ENCODE measurements at regions not wholly inside any gene's neighbourhood (a gene's known extent, or its start where the extent isn't known, plus 50 kb on each side); places are given as distances from the start of the nearest gene placed in this dataset.
"Not testable (repeated sequence)": the region's sequence is repeated elsewhere in the genome, so short reads cannot be mapped to it uniquely, and the experiment has no call there.

DNA sequence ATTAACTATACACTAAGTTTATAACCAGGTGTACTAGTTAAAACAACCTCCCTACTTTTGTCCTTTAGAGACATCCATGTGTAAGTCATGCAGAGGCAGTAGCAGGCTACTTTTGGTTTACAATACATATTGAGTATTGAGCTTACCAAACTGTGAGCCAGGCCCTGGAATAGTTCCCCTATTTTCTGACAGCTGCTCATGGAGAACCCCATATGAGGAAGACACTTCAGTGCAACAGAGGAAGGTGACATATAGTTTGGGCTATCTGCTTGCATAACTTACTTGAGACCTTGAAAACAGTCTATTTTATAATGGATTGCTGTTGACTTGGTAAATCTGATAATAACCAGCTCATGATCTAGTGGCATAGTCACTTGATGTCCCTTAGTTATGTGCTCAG, 190.5 kb downstream of the SH3BGRL start:
- H3K4me3 ChIP-seq (ENCODE audit: control insufficient read depth, low read depth, low read length) = no peak overlapping the region
- TF ChIP-seq, protein P1, sequence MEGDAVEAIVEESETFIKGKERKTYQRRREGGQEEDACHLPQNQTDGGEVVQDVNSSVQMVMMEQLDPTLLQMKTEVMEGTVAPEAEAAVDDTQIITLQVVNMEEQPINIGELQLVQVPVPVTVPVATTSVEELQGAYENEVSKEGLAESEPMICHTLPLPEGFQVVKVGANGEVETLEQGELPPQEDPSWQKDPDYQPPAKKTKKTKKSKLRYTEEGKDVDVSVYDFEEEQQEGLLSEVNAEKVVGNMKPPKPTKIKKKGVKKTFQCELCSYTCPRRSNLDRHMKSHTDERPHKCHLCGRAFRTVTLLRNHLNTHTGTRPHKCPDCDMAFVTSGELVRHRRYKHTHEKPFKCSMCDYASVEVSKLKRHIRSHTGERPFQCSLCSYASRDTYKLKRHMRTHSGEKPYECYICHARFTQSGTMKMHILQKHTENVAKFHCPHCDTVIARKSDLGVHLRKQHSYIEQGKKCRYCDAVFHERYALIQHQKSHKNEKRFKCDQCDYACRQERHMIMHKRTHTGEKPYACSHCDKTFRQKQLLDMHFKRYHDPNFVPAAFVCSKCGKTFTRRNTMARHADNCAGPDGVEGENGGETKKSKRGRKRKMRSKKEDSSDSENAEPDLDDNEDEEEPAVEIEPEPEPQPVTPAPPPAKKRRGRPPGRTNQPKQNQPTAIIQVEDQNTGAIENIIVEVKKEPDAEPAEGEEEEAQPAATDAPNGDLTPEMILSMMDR (conservative IDR thresholded peaks at IDR 0.05; ENCODE audit: control insufficient read depth, insufficient read depth, low read depth, low read length) = no peak
- DNase-seq (ENCODE audit: low read depth) = no peak

DNA sequence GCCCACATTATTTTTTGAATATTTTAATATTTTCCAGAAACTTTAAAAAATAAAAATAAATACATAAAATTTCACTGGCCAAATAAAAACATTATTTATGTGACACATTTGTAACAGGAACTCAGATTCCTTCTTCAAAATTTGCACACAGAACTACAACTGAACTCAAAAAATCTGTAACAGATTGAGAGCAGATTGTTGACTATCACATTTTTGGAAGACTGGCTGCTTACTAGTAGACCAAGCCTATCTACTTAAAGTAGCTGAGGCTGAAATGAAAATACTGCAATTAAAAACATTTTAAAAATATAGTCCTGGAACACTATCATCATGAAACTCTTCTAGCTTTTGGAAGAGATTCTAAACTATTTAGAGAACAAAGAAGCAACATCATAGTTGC, 203.9 kb downstream of the SH3BGRL start:
- no peak overlapping the region for H3K4me3 ChIP-seq (ENCODE audit: control insufficient read depth, low read depth, low read length)
- TF ChIP-seq, protein P1 (conservative IDR thresholded peaks at IDR 0.05; ENCODE audit: control insufficient read depth, insufficient read depth, low read depth, low read length) = no peak
- DNase-seq (ENCODE audit: low read depth) = no peak

DNA sequence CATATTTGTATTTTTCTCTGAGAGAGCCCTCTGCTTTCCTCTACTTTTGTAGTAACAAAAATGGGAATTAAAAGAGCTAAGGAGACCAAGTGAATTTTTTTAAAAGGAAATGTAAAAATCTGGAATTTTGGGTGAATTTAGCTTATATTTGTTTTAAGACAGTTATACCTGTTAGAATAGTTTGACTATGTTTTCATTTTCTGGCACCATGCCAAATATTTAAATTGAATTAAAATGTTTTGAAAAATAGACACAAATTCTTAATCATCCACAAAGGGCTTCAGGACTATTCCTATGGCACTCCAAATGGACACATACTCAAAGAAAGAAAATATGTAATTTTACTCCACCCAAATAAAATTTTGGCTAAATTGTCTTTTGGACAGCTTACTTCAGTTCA, 209.6 kb downstream of the SH3BGRL start:
- TF ChIP-seq, protein P1 (conservative IDR thresholded peaks at IDR 0.05; ENCODE audit: control insufficient read depth, insufficient read depth, low read depth, low read length) = no peak
- DNase-seq (ENCODE audit: low read depth) = no peak
- no peak overlapping the region for H3K4me3 ChIP-seq (ENCODE audit: control insufficient read depth, low read depth, low read length)

DNA sequence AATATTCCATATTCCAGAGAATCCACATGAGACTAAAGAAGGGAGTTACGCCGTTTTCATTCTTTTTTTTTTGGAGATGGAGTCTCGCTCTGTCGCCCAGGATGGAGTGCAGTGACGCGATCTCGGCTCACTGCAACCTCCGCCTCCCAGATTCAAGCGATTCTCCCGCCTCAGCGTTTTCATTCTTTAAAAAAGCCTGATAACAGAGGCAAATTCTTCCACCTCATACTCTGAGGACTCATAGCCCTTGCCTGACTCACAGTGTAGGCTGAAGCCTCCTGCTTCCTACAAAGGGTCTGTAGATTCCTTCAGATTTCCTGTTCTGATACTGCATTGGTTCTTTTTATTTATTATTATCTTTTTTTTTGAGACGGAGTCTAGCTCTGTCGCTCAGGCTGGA, 210.5 kb downstream of the SH3BGRL start:
- H3K4me3 ChIP-seq (ENCODE audit: control insufficient read depth, low read depth, low read length) = no peak overlapping the region
- no peak for DNase-seq (ENCODE audit: low read depth)
- TF ChIP-seq, protein P1 (conservative IDR thresholded peaks at IDR 0.05; ENCODE audit: control insufficient read depth, insufficient read depth, low read depth, low read length) = no peak

DNA sequence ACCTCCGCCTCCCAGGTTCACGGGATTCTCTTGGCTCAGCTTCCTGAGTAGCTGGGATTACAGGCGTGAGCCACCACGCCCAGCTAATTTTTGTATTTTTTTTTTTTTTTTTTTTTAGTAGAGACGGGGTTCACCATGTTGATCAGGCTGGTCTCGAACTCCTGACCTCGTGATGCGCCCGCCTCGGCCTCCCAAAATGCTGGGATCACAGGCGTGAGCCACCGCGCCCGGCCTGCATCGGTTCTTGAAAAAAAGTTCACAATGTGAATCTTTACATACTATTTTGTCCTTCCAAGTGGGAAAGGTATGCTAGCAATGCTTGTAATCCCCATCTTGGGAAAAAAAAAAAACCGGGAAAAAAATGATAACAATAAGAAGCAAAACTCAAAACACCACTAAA, 211.0 kb downstream of the SH3BGRL start:
- not testable (repeated sequence) for H3K4me3 ChIP-seq (ENCODE audit: control insufficient read depth, low read depth, low read length); DNase-seq (ENCODE audit: low read depth)

DNA sequence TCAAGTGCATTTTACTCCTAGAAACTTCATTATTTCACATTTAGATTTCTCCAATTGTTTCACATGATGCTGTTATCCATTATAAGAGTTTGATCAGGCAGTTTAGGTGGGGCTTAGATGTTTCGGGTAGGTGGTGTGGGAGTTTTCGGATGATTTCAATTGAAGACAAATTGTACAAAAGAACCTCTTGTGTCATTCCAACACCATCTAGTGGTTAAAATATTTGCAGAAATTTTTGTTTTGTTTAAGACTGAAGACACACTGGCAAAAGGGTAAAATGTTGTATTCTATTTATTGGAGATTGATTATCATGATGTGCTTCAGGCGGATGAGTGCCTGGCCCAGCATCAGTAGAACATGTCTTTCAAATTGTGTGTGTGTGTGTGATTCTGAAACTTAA, 212.7 kb downstream of the SH3BGRL start:
- H3K4me3 ChIP-seq (ENCODE audit: control insufficient read depth, low read depth, low read length) = no peak overlapping the region
- peak; percentile 1 for DNase-seq (ENCODE audit: low read depth)
- TF ChIP-seq, protein P1 (conservative IDR thresholded peaks at IDR 0.05; ENCODE audit: control insufficient read depth, insufficient read depth, low read depth, low read length) = no peak
